ENCODE measurements at regions not wholly inside any gene's neighbourhood (a gene's known extent, or its start where the extent isn't known, plus 50 kb on each side); places are given as distances from the start of the nearest gene placed in this dataset.

GRCh38 chr13:87302931-87303330 is 368.2 kb upstream of the SLITRK5 start:
- Histone ChIP-seq H3K27me3 (ENCODE audit: control insufficient read depth, extremely low read depth, insufficient read depth, low read length) (no peaks in the 10 kb centered on the region), H3K79me2 (ENCODE audit: control insufficient read depth, insufficient read depth, low read length) (no peaks in the 10 kb centered on the region), H3K4me3 (ENCODE audit: control insufficient read depth in 2 of 3, extremely low read depth in 1 of 3, insufficient read depth in 2 of 3, low read depth in 1 of 3, low read length in 3 of 3) (no peak overlapping the region), H3K36me3 (ENCODE audit: control insufficient read depth in 2 of 2, extremely low read depth in 1 of 2, insufficient read depth in 2 of 2, low read length in 2 of 2) (no peaks in the 10 kb centered on the region), H3K4me1 (ENCODE audit: control insufficient read depth, extremely low read depth, insufficient read depth, low read length) (no peaks in the 10 kb centered on the region), H3K9ac (ENCODE audit: control insufficient read depth, extremely low read depth, insufficient read depth, low read length) (no peak overlapping the region), H4K20me1 (ENCODE audit: control insufficient read depth, extremely low read depth, insufficient read depth, low read length) (no peaks in the 10 kb centered on the region), H3K9me3 (ENCODE audit: control insufficient read depth, low read depth, low read length) (no peaks in the 10 kb centered on the region), H3K27ac (ENCODE audit: control insufficient read depth, insufficient read depth, low read length) (no peak overlapping the region), H3K9me1 (ENCODE audit: control insufficient read depth, extremely low read depth, insufficient read depth, low read length) (no peaks in the 10 kb centered on the region), H3K4me2 (ENCODE audit: control insufficient read depth, extremely low read depth, insufficient read depth, low read depth, low read length) (no peak overlapping the region), H2AFZ (ENCODE audit: control insufficient read depth, low read length) (no peak overlapping the region)
- TF ChIP-seq, protein P1, sequence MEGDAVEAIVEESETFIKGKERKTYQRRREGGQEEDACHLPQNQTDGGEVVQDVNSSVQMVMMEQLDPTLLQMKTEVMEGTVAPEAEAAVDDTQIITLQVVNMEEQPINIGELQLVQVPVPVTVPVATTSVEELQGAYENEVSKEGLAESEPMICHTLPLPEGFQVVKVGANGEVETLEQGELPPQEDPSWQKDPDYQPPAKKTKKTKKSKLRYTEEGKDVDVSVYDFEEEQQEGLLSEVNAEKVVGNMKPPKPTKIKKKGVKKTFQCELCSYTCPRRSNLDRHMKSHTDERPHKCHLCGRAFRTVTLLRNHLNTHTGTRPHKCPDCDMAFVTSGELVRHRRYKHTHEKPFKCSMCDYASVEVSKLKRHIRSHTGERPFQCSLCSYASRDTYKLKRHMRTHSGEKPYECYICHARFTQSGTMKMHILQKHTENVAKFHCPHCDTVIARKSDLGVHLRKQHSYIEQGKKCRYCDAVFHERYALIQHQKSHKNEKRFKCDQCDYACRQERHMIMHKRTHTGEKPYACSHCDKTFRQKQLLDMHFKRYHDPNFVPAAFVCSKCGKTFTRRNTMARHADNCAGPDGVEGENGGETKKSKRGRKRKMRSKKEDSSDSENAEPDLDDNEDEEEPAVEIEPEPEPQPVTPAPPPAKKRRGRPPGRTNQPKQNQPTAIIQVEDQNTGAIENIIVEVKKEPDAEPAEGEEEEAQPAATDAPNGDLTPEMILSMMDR (optimal IDR thresholded peaks at IDR 0.05 in 1 of 3, IDR thresholded peaks at IDR 0.05 in 1 of 3, conservative IDR thresholded peaks at IDR 0.05 in 1 of 3; ENCODE audit: extremely low read depth in 1 of 3, insufficient read depth in 2 of 3, low read length in 3 of 3) = no peak
- TF ChIP-seq EZH2 (IDR thresholded peaks at IDR 0.05; ENCODE audit: low read length) = no peak
- FAIRE-seq (no peak), DNase-seq (ENCODE audit: low read depth, low spot score) (no peak)
- dilution Hi-C loops (cut with MboI; ENCODE audit: extremely low pct_ligation_motif_present, low sequenced_read_pairs) = no loop called here

GRCh38 chr13:87311165-87311564 is 360.0 kb upstream of the SLITRK5 start:
- TF ChIP-seq, protein P1 (optimal IDR thresholded peaks at IDR 0.05 in 1 of 3, IDR thresholded peaks at IDR 0.05 in 1 of 3, conservative IDR thresholded peaks at IDR 0.05 in 1 of 3; ENCODE audit: extremely low read depth in 1 of 3, insufficient read depth in 2 of 3, low read length in 3 of 3) = no peak
- TF ChIP-seq EZH2 (IDR thresholded peaks at IDR 0.05; ENCODE audit: low read length) = no peak
- Histone ChIP-seq H3K27me3 (ENCODE audit: control insufficient read depth, extremely low read depth, insufficient read depth, low read length) (no peaks in the 10 kb centered on the region), H3K4me1 (ENCODE audit: control insufficient read depth, extremely low read depth, insufficient read depth, low read length) (no peaks in the 10 kb centered on the region), H3K36me3 (ENCODE audit: control insufficient read depth in 2 of 2, extremely low read depth in 1 of 2, insufficient read depth in 2 of 2, low read length in 2 of 2) (no peaks in the 10 kb centered on the region), H4K20me1 (ENCODE audit: control insufficient read depth, extremely low read depth, insufficient read depth, low read length) (no peaks in the 10 kb centered on the region), H3K9ac (ENCODE audit: control insufficient read depth, extremely low read depth, insufficient read depth, low read length) (no peak overlapping the region), H3K4me3 (ENCODE audit: control insufficient read depth in 2 of 3, extremely low read depth in 1 of 3, insufficient read depth in 2 of 3, low read depth in 1 of 3, low read length in 3 of 3) (no peak overlapping the region), H3K4me2 (ENCODE audit: control insufficient read depth, extremely low read depth, insufficient read depth, low read depth, low read length) (no peak overlapping the region), H3K9me1 (ENCODE audit: control insufficient read depth, extremely low read depth, insufficient read depth, low read length) (no peaks in the 10 kb centered on the region), H3K79me2 (ENCODE audit: control insufficient read depth, insufficient read depth, low read length) (no peaks in the 10 kb centered on the region), H2AFZ (ENCODE audit: control insufficient read depth, low read length) (no peak overlapping the region), H3K27ac (ENCODE audit: control insufficient read depth, insufficient read depth, low read length) (no peak overlapping the region), H3K9me3 (ENCODE audit: control insufficient read depth, low read depth, low read length) (no peaks in the 10 kb centered on the region)
- dilution Hi-C loops (cut with MboI; ENCODE audit: extremely low pct_ligation_motif_present, low sequenced_read_pairs) = no loop called here
- no peak for DNase-seq (ENCODE audit: low read depth, low spot score)
- FAIRE-seq = no peak
